ENCODE measurements at regions not wholly inside any gene's neighbourhood (a gene's known extent, or its start where the extent isn't known, plus 50 kb on each side); places are given as distances from the start of the nearest gene placed in this dataset.
"Not testable (repeated sequence)": the region's sequence is repeated elsewhere in the genome, so short reads cannot be mapped to it uniquely, and the experiment has no call there.

GRCh38 chr12:62006076-62006732 is 254.0 kb upstream of the USP15 start:
- no peak for DNase-seq (ENCODE audit: low read depth in 3 of 3)

GRCh38 chr12:62008703-62009102 is 251.5 kb upstream of the USP15 start:
- no peak for DNase-seq (ENCODE audit: low read depth in 3 of 3)

- DNase-seq (ENCODE audit: low read depth in 3 of 3) = no peak
Observed at GRCh38 chr12:62009445-62009844, 250.8 kb upstream of the USP15 start.

GRCh38 chr12:62010331-62010906 is 249.8 kb upstream of the USP15 start:
- not testable (repeated sequence) for DNase-seq (ENCODE audit: low read depth in 3 of 3)

- not testable (repeated sequence) for DNase-seq (ENCODE audit: low read depth in 3 of 3)
Observed at GRCh38 chr12:62010973-62011372, 249.2 kb upstream of the USP15 start.

GRCh38 chr12:62014330-62014729 is 245.9 kb upstream of the USP15 start:
- no peak for DNase-seq (ENCODE audit: low read depth in 3 of 3)

- no peak for DNase-seq (ENCODE audit: low read depth in 3 of 3)
Observed at GRCh38 chr12:62016021-62016420, 244.2 kb upstream of the USP15 start.

- DNase-seq (ENCODE audit: low read depth in 3 of 3) = no peak
Observed at GRCh38 chr12:62021808-62022207, 238.4 kb upstream of the USP15 start.

- DNase-seq (ENCODE audit: low read depth in 3 of 3) = no peak
Observed at GRCh38 chr12:62028536-62028935, 231.7 kb upstream of the USP15 start.

GRCh38 chr12:62032870-62033269 is 227.3 kb upstream of the USP15 start:
- no peak for DNase-seq (ENCODE audit: low read depth in 3 of 3)

- DNase-seq (ENCODE audit: low read depth in 3 of 3) = no peak
Observed at GRCh38 chr12:62044450-62045135, 215.6 kb upstream of the USP15 start.

- no peak for DNase-seq (ENCODE audit: low read depth in 3 of 3)
Observed at GRCh38 chr12:62045211-62045610, 215.0 kb upstream of the USP15 start.

GRCh38 chr12:62050785-62051184 is 209.4 kb upstream of the USP15 start:
- no peak for DNase-seq (ENCODE audit: low read depth in 3 of 3)

- DNase-seq (ENCODE audit: low read depth in 3 of 3) = no peak
Observed at GRCh38 chr12:62069976-62070375, 190.2 kb upstream of the USP15 start.

- DNase-seq (ENCODE audit: low read depth in 3 of 3) = not testable (repeated sequence)
Observed at GRCh38 chr12:62073236-62073635, 187.0 kb upstream of the USP15 start.

GRCh38 chr12:62075870-62076269 is 184.3 kb upstream of the USP15 start:
- no peak for DNase-seq (ENCODE audit: low read depth in 3 of 3)

- no peak for DNase-seq (ENCODE audit: low read depth in 3 of 3)
Observed at GRCh38 chr12:62078020-62078419, 182.2 kb upstream of the USP15 start.

- no peak for DNase-seq (ENCODE audit: low read depth in 3 of 3)
Observed at GRCh38 chr12:62082448-62082847, 177.8 kb upstream of the USP15 start.

- no peak for DNase-seq (ENCODE audit: low read depth in 3 of 3)
Observed at GRCh38 chr12:62098132-62098531, 162.1 kb upstream of the USP15 start.

- no peak for DNase-seq (ENCODE audit: low read depth in 3 of 3)
Observed at GRCh38 chr12:62103748-62104147, 156.5 kb upstream of the USP15 start.

- no peak for DNase-seq (ENCODE audit: low read depth in 3 of 3)
Observed at GRCh38 chr12:62106547-62107185, 153.5 kb upstream of the USP15 start.

- no peak for DNase-seq (ENCODE audit: low read depth in 3 of 3)
Observed at GRCh38 chr12:62113366-62114011, 146.7 kb upstream of the USP15 start.
